Inferior parietal cortex (tissue), 1 donor: ENCODE measurements at regions not wholly inside any gene's neighbourhood (a gene's known extent, or its start where the extent isn't known, plus 50 kb on each side); places are given as distances from the start of the nearest gene placed in this dataset.

ENCODE experiments used
- DNase-seq: peaks from one replicate; pipeline ENCODE4 v3.0.0-alpha.2; 2016; ENCODE audit errors: extremely low spot score

- DNase-seq: no peak
These were observed 205.0 kb downstream of the UBE3A start for GRCh38 chr15:25233766-25234350.

DNA sequence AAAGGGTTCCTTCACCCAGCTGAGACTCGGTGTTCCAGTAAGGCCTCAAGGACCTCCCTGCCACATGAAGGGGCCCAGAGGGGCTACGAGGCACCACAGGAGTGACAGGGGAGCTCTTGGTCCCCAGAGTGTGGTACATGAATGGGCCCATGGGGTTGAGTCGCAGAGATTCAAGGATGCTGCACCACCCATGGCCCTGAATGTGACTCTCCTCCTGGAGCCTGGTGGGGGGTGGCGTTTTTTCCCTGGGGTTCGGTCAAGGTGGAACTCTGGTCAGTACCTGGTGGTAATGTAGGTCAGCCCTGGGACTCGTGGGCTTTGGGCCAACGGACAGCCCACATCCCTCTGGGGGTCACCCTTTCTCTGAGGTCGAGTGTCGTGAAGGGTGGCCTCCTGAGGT is 204.0 kb downstream of the UBE3A start:
- no peak for DNase-seq

DNA sequence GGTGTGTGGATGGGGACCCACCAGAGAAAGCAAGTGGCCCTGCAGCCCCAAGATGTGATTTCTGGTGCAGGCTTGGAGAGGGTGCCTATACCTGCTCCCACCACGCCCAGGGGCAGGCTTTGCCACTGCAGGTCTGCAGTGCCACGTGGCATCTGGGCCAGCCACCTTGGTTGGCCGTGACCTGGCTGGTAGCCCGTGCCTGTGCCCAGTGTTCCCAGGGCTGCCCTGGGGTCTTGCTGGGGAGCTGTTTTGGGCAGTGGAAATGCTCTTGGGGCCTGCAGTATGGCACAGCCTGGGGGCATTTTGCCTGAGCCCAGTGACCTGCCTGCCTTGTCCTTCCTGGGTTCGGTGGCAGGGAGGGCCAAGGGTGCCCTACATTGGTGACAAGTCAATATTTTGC is 203.4 kb downstream of the UBE3A start:
- DNase-seq: no peak

- no peak for DNase-seq
These were observed 202.5 kb downstream of the UBE3A start for GRCh38 chr15:25236143-25236860.

DNA sequence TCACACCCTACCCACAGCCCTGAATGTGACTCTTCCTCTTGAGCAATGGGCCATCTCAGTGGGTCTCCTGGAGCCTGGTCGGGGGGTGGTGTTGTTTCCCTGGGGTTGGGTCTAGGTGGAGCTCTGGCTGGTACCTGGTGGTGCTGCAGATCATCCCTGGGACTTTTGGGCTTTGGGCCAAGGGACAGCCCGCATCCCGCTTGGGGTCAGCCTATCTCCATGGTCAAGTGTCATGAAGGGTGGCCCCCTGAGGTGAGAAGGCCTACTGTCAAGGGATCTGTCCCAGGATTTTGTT is 202.0 kb downstream of the UBE3A start:
- DNase-seq: no peak

DNA sequence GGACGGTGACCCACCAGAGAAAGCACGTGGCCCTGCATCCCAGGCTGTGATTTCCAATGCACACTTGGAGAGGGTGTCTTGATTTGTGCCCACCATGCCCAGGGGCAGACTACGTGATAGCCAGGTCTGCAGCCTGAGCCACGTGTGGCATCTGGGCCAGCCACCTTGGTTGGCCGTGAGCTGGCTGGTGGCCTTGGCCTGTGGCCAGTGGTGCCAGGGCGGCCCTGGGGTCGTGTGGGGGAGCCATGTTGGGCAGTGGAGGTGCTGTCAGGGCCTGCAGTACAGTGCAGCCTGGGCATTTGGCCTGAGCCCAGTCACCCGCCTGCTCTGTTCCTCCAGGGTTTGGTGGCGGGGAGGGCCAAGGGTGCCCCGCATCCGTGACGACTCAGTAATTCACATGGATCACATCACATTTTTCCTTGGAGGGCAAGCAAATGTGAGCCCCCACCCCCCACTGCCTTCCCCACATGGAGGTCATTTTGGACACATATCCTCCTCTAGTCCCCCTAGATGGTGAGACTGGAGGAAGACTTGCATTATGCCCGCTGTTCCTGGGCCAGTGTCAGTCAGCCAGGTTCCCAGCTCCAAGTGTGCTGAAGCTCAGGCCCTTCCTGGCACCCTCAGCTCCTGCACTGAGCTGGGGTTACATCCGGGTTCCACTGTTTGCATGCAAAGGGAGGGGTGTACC is 201.4 kb downstream of the UBE3A start:
- no peak for DNase-seq

- no peak for DNase-seq
These were observed 200.7 kb downstream of the UBE3A start for GRCh38 chr15:25238126-25238525.

- no peak for DNase-seq
These were observed 199.9 kb downstream of the UBE3A start for GRCh38 chr15:25238716-25239470.

- DNase-seq: no peak
These were observed 199.1 kb downstream of the UBE3A start for GRCh38 chr15:25239471-25240345.

- DNase-seq: no peak
These were observed 198.3 kb downstream of the UBE3A start for GRCh38 chr15:25240461-25241021.

- DNase-seq: no peak
These were observed 197.5 kb downstream of the UBE3A start for GRCh38 chr15:25241241-25241801.

- DNase-seq: no peak
These were observed 196.5 kb downstream of the UBE3A start for GRCh38 chr15:25242166-25242879.

DNA sequence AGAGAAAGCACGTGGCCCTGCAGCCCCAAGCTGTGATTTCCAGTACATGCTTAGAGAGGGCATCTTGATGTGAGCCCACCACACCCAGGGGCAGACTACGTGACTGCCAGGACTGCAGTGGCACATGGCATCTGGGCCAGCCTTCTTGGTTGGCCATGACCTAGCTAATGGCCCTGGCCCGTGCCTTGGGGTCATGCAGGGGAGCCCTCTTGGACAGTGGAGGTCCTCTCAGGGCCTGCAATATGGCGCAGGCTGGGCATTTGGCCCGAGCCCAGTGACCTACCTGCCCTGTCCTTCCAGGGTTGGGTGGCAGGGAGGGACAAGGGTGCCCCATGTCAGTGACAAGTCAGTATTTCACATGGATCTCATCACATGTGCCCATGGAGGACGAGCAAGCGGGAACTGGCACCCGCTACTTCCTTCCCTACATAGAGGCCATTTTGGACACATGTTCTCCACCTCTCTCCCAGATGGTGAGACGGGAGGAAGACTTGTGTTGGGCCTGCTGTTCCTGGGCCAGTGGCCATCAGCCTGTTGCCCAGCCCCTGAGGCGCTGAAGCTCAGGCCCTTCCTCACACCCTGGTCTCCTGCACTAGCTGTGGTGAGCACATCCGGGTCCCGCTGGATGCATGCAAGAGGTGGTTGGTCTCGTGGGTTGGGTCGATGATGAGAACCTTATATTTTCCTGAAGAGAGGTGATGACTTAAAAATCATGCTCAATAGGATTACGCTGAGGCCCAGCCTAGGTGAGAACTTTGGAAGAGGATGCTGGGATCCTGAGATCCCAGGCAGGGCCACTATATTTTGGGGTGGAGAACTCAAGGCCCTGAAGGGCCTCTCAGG is 195.6 kb downstream of the UBE3A start:
- no peak for DNase-seq

- DNase-seq: no peak
These were observed 195.1 kb downstream of the UBE3A start for GRCh38 chr15:25243800-25244097.

DNA sequence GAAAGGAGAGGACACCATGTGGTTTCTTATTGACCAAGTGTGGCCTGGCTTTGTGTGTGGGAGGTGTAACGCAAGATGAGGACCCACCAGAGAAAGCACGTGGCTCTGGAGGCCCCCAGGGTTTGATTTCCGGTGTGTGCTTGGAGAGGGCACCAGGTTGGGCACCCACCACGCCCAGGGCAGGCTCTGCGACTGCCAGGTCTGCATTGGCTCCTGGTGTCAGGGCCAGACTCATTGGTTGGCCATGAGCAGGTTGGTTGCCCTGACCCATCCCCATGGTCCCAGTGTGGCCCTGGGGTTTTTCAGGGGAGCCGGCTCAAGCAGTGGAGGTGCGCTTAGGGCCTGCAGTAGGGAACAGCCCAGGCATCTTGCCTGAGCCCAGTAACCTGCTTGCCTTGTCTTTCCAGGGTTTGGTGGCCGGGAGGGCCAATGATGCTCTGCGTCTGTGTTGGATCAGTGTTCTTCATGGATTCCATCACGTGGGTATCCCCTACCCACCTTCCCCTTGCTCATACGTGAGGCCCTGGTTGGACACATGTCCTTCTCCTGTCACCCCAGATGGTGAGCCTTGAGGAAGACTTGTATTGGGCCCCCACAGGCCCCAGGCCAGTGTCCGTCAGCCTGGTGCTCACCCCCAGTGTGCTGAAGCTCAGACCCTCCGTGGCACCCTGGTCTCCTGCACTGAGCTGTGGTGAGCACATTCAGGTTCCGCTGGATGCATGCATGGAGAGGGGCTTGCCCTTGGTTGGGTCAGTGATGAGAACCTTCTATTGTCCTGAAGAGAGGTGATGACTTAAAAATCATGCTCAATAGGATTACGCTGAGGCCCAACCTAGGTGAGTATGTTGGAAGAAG is 193.9 kb downstream of the UBE3A start:
- DNase-seq: no peak

- DNase-seq: no peak
These were observed 192.8 kb downstream of the UBE3A start for GRCh38 chr15:25245801-25246622.

DNA sequence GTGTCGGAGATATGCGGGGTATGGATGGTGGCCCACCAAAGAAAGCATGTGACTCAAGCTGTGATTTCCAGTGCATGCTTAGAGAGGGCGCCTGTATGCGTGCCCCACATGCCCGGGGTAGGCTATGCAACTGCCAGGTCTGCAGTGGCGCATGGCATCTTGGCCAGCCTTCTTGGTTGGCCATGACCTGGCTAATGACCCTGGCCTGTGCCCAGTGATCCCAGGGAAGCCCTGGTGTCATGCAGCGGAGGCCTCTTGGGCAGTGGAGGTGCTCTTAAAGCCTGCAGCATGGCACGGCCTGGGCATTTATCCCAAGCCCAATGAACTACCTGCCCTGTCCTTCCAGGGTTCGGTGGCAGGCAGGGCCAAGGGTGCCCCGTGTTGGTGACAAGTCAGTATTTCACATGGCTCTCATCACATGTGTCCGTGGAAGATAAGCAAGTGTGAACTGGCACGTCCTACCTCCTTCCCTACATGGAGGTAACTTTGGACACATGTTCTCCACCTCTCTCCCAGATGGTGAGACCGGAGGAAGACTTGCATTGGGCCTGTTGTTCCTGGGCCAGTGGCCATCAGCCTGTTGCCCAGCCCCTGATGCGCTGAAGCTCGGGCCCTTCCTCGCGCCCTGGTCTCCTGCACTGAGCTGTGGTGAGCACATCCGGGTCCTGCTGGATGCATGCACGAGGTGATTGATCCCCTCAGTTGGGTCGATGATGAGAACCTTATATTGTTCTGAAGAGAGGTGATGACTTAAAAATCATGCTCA is 192.0 kb downstream of the UBE3A start:
- DNase-seq: no peak
